ENCODE measurements at regions not wholly inside any gene's neighbourhood (a gene's known extent, or its start where the extent isn't known, plus 50 kb on each side); places are given as distances from the start of the nearest gene placed in this dataset.

DNA sequence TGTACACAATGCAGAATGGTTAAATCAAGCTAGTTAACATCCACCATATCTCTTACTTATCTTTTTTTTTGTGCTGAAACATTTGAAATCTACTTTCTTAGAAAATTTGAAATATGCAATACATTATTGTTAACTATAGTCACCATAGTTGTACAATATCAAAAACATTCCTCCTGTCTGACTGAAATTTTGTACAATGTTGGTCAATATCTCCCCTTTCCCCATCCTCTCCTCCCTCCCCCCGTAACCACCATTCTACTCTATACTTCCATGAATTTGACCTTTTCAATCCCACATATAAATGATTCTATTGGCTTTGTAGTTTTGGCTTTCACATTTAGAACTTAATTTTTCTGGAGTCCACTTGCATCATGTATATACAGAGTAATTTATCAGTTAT, 63.5 kb upstream of the DCD start:
- DNase-seq, result no peak

GRCh38 chr12:54708826-54709225, 60.7 kb upstream of the DCD start:
- DNase-seq, result no peak

DNA sequence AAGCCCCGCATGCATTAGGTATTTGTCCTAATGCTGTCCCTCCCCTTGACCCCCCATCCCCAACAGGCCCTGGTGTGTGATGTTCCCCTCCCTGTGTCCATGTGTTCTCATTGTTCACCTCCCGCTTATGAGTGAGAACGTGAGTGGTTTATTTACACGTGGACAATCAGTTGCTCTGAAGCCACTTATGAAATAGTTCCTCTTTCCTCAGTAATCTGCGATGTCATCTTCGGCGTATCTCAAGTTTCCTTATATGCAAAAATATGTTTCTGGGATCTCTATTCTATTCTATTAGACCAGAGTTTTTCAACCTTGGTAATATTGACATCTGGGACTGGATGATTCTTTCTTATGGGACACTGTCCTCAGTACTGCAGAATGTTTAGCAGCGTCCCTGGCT, 56.0 kb upstream of the DCD start:
- DNase-seq, result no peak

GRCh38 chr12:54701940-54702592, 53.9 kb upstream of the DCD start:
- no peak for DNase-seq

DNA sequence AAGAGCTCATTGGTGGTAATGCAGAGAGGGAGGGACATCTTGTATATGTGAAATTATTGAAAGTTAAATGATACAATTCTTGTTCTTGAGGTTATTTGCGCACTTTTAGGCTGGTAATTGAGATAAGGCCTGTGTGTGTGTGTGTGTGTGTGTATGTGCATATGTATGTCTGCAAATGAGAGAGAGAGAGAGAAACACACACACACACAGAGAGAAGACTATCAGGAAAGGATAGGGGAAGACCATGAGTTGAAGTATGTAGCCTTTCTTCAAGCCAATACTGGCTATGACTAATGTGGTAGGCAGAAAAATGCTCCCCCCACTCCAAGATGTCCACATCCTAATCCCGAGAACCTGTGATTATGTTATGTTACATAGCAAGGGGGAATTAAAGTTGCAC, 52.7 kb upstream of the DCD start:
- DNase-seq, result no peak

DNA sequence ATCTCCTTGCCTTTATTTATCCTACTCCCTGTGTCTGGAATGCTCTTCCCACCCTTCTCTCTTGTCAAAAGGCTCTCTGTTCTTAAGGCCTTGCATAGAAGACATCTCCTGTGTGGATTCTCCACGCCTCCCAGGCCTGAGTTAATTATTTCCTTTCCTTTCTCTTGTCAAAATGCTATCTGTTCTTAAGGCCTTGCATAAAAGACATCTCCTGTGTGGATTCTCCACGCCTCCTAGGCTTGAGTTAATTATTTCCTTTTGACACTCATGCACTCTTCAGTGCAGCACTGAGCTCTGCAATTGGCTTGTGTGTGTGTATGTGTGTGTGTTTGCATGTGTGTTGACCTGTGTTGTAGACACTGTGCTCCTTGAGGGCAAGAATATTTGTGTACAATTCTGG, 52.1 kb upstream of the DCD start:
- no peak for DNase-seq
